ENCODE measurements at regions not wholly inside any gene's neighbourhood (a gene's known extent, or its start where the extent isn't known, plus 50 kb on each side); places are given as distances from the start of the nearest gene placed in this dataset.
"Not testable (repeated sequence)": the region's sequence is repeated elsewhere in the genome, so short reads cannot be mapped to it uniquely, and the experiment has no call there.

GRCh38 chr3:23723141-23723540 is 82.6 kb upstream of the UBE2E1 start:
- ChIA-PET CTCF (no interaction called here), POLR2A (no interaction called here)
- ATAC-seq (replicated peaks in 1 of 4) (no peak), DNase-seq (no peak)
- H3K4me1 Mint-ChIP-seq: peaks cover 7 to 12% (median 7%) of the 10 kb centered on the region in 3 donors
- H3K9me3 ChIP-seq: no peaks in the 10 kb centered on the region
- no peak overlapping the region for H3K4me3 ChIP-seq (ENCODE audit: control insufficient read depth in 1 of 2, extremely low read depth in 1 of 2, low read length in 1 of 2)
- H3K27me3 ChIP-seq (replicated peaks in 1 of 2; ENCODE audit: control insufficient read depth in 2 of 2, extremely low read depth in 1 of 2, insufficient read depth in 2 of 2, low read length in 1 of 2): no peaks in the 10 kb centered on the region
- no peak overlapping the region for H3K27ac ChIP-seq (ENCODE audit: low read length)
- H3K9me3 Mint-ChIP-seq: no peaks in the 10 kb centered on the region
- peaks cover 0 to 3% of the 10 kb centered on the region in 2 experiments for H3K4me1 ChIP-seq (ENCODE audit: control insufficient read depth in 1 of 2, extremely low read depth in 1 of 2, insufficient read depth in 2 of 2, low read length in 2 of 2)
- H3K27ac Mint-ChIP-seq: no peak overlapping the region
- H3K27me3 Mint-ChIP-seq: no peaks in the 10 kb centered on the region
- H3K36me3 Mint-ChIP-seq: no peaks in the 10 kb centered on the region
- H3K4me3 Mint-ChIP-seq: no peak overlapping the region
- H3K36me3 ChIP-seq (ENCODE audit: control insufficient read depth in 2 of 2, extremely low read depth in 1 of 2, insufficient read depth in 1 of 2, low read length in 1 of 2): no peaks in the 10 kb centered on the region
- 96% methylated on average over 3 of the region's 5 CpGs for WGBS (ENCODE audit: insufficient coverage)

GRCh38 chr3:23723930-23724329 is 81.8 kb upstream of the UBE2E1 start:
- CTCF ChIA-PET: no interaction called here
- H3K9me3 Mint-ChIP-seq: no peaks in the 10 kb centered on the region

GRCh38 chr3:23726811-23727548 is 78.8 kb upstream of the UBE2E1 start:
- no peaks in the 10 kb centered on the region for H3K36me3 ChIP-seq (ENCODE audit: control insufficient read depth in 2 of 2, extremely low read depth in 1 of 2, insufficient read depth in 1 of 2, low read length in 1 of 2)
- Mint-ChIP-seq H3K4me1 (peaks cover 7 to 12% (median 7%) of the 10 kb centered on the region in 3 donors), H3K9me3 (no peaks in the 10 kb centered on the region), H3K4me3 (no peak overlapping the region), H3K27ac (no peak overlapping the region), H3K27me3 (no peaks in the 10 kb centered on the region), H3K36me3 (no peaks in the 10 kb centered on the region)
- peaks cover 0 to 3% of the 10 kb centered on the region in 2 experiments for H3K27me3 ChIP-seq (replicated peaks in 1 of 2; ENCODE audit: control insufficient read depth in 2 of 2, extremely low read depth in 1 of 2, insufficient read depth in 2 of 2, low read length in 1 of 2)
- ATAC-seq (replicated peaks in 1 of 4): no peak
- peaks cover 0 to 3% of the 10 kb centered on the region in 2 experiments for H3K4me1 ChIP-seq (ENCODE audit: control insufficient read depth in 1 of 2, extremely low read depth in 1 of 2, insufficient read depth in 2 of 2, low read length in 2 of 2)
- DNase-seq: no peak
- ChIA-PET POLR2A (no interaction called here), CTCF (no interaction called here)
- WGBS (ENCODE audit: insufficient coverage): no CpG with 5 or more reads among the region's 5 CpGs
- no peak overlapping the region for H3K4me3 ChIP-seq (ENCODE audit: control insufficient read depth in 1 of 2, extremely low read depth in 1 of 2, low read length in 1 of 2)
- no peaks in the 10 kb centered on the region for H3K9me3 ChIP-seq
- H3K27ac ChIP-seq (ENCODE audit: low read length): no peak overlapping the region

More at GRCh38 chr3:23723930-23724329, 81.8 kb upstream of the UBE2E1 start:
- H3K4me3 ChIP-seq (ENCODE audit: control insufficient read depth in 1 of 2, extremely low read depth in 1 of 2, low read length in 1 of 2): no peak overlapping the region
- POLR2A ChIA-PET: no interaction called here
- no peaks in the 10 kb centered on the region for H3K27me3 Mint-ChIP-seq
- no peaks in the 10 kb centered on the region for H3K9me3 ChIP-seq
- peaks cover 0 to 3% of the 10 kb centered on the region in 2 experiments for H3K4me1 ChIP-seq (ENCODE audit: control insufficient read depth in 1 of 2, extremely low read depth in 1 of 2, insufficient read depth in 2 of 2, low read length in 2 of 2)
- no peaks in the 10 kb centered on the region for H3K36me3 Mint-ChIP-seq
- H3K36me3 ChIP-seq (ENCODE audit: control insufficient read depth in 2 of 2, extremely low read depth in 1 of 2, insufficient read depth in 1 of 2, low read length in 1 of 2): no peaks in the 10 kb centered on the region
- DNase-seq (no peak), ATAC-seq (replicated peaks in 1 of 4) (no peak)
- no peak overlapping the region for H3K4me3 Mint-ChIP-seq
- H3K27me3 ChIP-seq (replicated peaks in 1 of 2; ENCODE audit: control insufficient read depth in 2 of 2, extremely low read depth in 1 of 2, insufficient read depth in 2 of 2, low read length in 1 of 2): no peaks in the 10 kb centered on the region
- H3K4me1 Mint-ChIP-seq: peaks cover 7 to 12% (median 7%) of the 10 kb centered on the region in 3 donors
- no peak overlapping the region for H3K27ac Mint-ChIP-seq
- no peak overlapping the region for H3K27ac ChIP-seq (ENCODE audit: low read length)

GRCh38 chr3:23728601-23729117 is 77.1 kb upstream of the UBE2E1 start:
- no peak overlapping the region for H3K27ac Mint-ChIP-seq
- peaks cover 7 to 12% (median 7%) of the 10 kb centered on the region in 3 donors for H3K4me1 Mint-ChIP-seq
- POLR2A ChIA-PET: interaction anchor here in 1 of 2 donors (0.6 kb wide), 1 partner anchor 23 kb away, joined by 9 read pairs; no protein-coding TSS in a partner anchor
- H3K4me3 Mint-ChIP-seq: no peak overlapping the region
- Histone ChIP-seq H3K4me1 (ENCODE audit: control insufficient read depth in 1 of 2, extremely low read depth in 1 of 2, insufficient read depth in 2 of 2, low read length in 2 of 2) (peaks cover 0 to 3% of the 10 kb centered on the region in 2 experiments), H3K4me3 (ENCODE audit: control insufficient read depth in 1 of 2, extremely low read depth in 1 of 2, low read length in 1 of 2) (no peak overlapping the region), H3K9me3 (no peaks in the 10 kb centered on the region), H3K27me3 (replicated peaks in 1 of 2; ENCODE audit: control insufficient read depth in 2 of 2, extremely low read depth in 1 of 2, insufficient read depth in 2 of 2, low read length in 1 of 2) (peaks cover 0 to 3% of the 10 kb centered on the region in 2 experiments), H3K27ac (ENCODE audit: low read length) (no peak overlapping the region), H3K36me3 (ENCODE audit: control insufficient read depth in 2 of 2, extremely low read depth in 1 of 2, insufficient read depth in 1 of 2, low read length in 1 of 2) (no peaks in the 10 kb centered on the region)
- no CpG with 5 or more reads among the region's 4 CpGs for whole genome bisulfite sequencing (ENCODE audit: insufficient coverage)
- H3K36me3 Mint-ChIP-seq: no peaks in the 10 kb centered on the region
- CTCF ChIA-PET: no interaction called here
- DNase-seq: no peak
- H3K9me3 Mint-ChIP-seq: no peaks in the 10 kb centered on the region
- ATAC-seq (replicated peaks in 1 of 4): no peak
- peaks cover 0 to 2% of the 10 kb centered on the region in 2 donors for H3K27me3 Mint-ChIP-seq

- H3K9me3 Mint-ChIP-seq; CTCF ChIA-PET; H3K27me3 ChIP-seq (replicated peaks in 1 of 2; ENCODE audit: control insufficient read depth in 2 of 2, extremely low read depth in 1 of 2, insufficient read depth in 2 of 2, low read length in 1 of 2); H3K4me3 ChIP-seq (ENCODE audit: control insufficient read depth in 1 of 2, extremely low read depth in 1 of 2, low read length in 1 of 2); H3K36me3 ChIP-seq (ENCODE audit: control insufficient read depth in 2 of 2, extremely low read depth in 1 of 2, insufficient read depth in 1 of 2, low read length in 1 of 2); H3K36me3 Mint-ChIP-seq; H3K4me1 ChIP-seq (ENCODE audit: control insufficient read depth in 1 of 2, extremely low read depth in 1 of 2, insufficient read depth in 2 of 2, low read length in 2 of 2); H3K9me3 ChIP-seq; H3K4me3 Mint-ChIP-seq; H3K27ac ChIP-seq (ENCODE audit: low read length); POLR2A ChIA-PET; H3K27ac Mint-ChIP-seq; ATAC-seq (replicated peaks in 1 of 4); DNase-seq; H3K27me3 Mint-ChIP-seq: not testable (repeated sequence)
- H3K4me1 Mint-ChIP-seq: peaks cover 7 to 12% (median 7%) of the 10 kb centered on the region in 3 donors
- WGBS (ENCODE audit: insufficient coverage): 91% methylated on average over 2 of the region's 6 CpGs
Observed at GRCh38 chr3:23729362-23729761, 76.4 kb upstream of the UBE2E1 start.

GRCh38 chr3:23734481-23734880 is 71.3 kb upstream of the UBE2E1 start:
- Histone ChIP-seq H3K4me3 (ENCODE audit: control insufficient read depth in 1 of 2, extremely low read depth in 1 of 2, low read length in 1 of 2) (no peak overlapping the region), H3K36me3 (ENCODE audit: control insufficient read depth in 2 of 2, extremely low read depth in 1 of 2, insufficient read depth in 1 of 2, low read length in 1 of 2) (no peaks in the 10 kb centered on the region), H3K27me3 (replicated peaks in 1 of 2; ENCODE audit: control insufficient read depth in 2 of 2, extremely low read depth in 1 of 2, insufficient read depth in 2 of 2, low read length in 1 of 2) (peaks cover 0 to 2% of the 10 kb centered on the region in 2 experiments), H3K27ac (ENCODE audit: low read length) (no peak overlapping the region), H3K9me3 (no peaks in the 10 kb centered on the region), H3K4me1 (ENCODE audit: control insufficient read depth in 1 of 2, extremely low read depth in 1 of 2, insufficient read depth in 2 of 2, low read length in 2 of 2) (no peaks in the 10 kb centered on the region)
- no peaks in the 10 kb centered on the region for H3K9me3 Mint-ChIP-seq
- no peak for ATAC-seq (replicated peaks in 1 of 4)
- ChIA-PET CTCF (no interaction called here), POLR2A (interaction anchor here in 1 of 2 donors (0.7 kb wide), 1 partner anchor 1586 kb away, joined by 3 read pairs; no protein-coding TSS in a partner anchor)
- no peaks in the 10 kb centered on the region for H3K36me3 Mint-ChIP-seq
- no peak overlapping the region for H3K4me3 Mint-ChIP-seq
- no peak for DNase-seq
- H3K27me3 Mint-ChIP-seq: peaks cover 0 to 2% of the 10 kb centered on the region in 2 donors
- no peaks in the 10 kb centered on the region for H3K4me1 Mint-ChIP-seq
- no peak overlapping the region for H3K27ac Mint-ChIP-seq
- 100% methylated on average over 1 of the region's 3 CpGs for WGBS (ENCODE audit: insufficient coverage)
